ENCODE measurements at regions not wholly inside any gene's neighbourhood (a gene's known extent, or its start where the extent isn't known, plus 50 kb on each side); places are given as distances from the start of the nearest gene placed in this dataset.

DNA sequence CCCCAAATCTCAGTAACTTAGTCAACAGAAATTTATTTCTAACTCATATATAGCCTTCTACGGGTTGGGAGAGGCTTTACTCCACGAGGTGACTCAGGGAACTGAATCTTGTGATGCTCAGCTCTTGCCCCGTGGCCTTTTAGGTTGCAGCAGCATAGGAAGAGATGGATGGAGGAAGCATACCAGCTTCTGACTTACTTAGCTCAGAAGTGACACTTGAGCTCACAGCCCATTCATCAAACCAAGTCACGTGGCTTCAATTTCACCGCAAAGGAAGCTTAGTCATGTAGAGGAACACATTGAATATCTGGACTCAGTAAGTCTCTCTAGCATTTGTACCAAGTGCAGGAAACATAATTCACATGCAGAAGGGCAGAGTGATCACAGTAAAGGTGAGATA, 124.1 kb upstream of the KCNN2 start:
- DNase-seq (ENCODE audit: low spot score): no peak
- TF ChIP-seq, protein P1, sequence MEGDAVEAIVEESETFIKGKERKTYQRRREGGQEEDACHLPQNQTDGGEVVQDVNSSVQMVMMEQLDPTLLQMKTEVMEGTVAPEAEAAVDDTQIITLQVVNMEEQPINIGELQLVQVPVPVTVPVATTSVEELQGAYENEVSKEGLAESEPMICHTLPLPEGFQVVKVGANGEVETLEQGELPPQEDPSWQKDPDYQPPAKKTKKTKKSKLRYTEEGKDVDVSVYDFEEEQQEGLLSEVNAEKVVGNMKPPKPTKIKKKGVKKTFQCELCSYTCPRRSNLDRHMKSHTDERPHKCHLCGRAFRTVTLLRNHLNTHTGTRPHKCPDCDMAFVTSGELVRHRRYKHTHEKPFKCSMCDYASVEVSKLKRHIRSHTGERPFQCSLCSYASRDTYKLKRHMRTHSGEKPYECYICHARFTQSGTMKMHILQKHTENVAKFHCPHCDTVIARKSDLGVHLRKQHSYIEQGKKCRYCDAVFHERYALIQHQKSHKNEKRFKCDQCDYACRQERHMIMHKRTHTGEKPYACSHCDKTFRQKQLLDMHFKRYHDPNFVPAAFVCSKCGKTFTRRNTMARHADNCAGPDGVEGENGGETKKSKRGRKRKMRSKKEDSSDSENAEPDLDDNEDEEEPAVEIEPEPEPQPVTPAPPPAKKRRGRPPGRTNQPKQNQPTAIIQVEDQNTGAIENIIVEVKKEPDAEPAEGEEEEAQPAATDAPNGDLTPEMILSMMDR (IDR thresholded peaks at IDR 0.05; ENCODE audit: extremely low read depth, missing control alignments): no peak

DNA sequence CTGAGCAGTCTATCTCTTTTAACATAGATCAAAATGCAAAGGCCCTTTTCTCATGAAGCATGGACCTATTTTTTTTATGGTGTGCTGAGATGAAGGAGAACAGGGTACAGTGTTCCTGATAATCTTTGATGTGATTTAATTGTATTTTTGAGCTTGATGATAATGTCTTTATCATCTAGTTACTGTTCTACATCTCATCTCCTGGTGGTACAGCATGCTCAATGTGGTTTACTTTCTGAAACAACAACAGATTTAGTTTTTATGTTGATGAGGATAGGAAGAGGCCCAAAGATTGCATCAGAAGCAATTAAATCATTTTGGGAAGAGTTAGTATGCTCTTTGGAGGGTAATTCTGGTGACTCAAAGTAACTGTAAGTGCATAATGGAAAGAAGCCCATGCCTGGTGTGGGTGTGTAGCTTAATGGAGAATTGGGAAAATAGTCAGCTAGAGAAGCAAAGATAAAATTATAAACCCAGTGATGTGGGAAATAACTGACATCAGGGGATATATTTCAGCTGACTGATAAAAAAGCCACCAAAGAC, 123.0 kb upstream of the KCNN2 start:
- no peak for DNase-seq (ENCODE audit: low spot score)
- TF ChIP-seq, protein P1 (IDR thresholded peaks at IDR 0.05; ENCODE audit: extremely low read depth, missing control alignments): no peak

DNA sequence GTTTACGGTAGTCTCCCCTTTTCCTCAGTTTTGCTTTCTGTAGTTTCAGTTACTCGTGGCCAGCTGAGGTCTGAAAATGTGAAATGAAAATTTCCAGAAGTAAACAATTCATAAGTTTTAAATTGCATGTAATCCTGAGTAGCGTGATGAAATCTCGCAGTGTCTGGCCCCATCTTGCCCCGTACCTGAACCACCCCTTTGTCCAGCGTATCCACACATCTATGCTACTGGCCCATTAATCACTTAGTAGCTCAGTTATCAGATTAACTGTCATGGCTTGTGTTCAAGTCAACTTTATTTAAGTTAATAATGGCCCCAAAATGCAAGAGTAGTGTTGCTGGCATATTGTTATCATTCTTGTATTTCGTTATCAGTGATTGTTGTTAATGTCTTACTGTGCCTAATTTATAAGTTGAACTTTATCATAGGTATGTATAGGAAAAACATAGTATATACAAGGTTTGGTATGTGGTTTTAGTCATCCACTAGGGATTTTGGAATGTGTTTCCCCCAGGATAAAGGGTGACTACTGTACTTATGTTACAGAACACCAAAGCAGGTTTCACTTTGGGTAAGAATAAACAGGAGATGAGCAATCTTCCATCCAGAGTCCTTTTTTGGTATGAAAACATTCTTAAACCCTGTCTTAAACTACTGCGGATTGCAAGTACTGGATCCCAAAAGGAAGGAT, 118.4 kb upstream of the KCNN2 start:
- TF ChIP-seq, protein P1 (IDR thresholded peaks at IDR 0.05; ENCODE audit: extremely low read depth, missing control alignments): no peak
- DNase-seq (ENCODE audit: low spot score): no peak

DNA sequence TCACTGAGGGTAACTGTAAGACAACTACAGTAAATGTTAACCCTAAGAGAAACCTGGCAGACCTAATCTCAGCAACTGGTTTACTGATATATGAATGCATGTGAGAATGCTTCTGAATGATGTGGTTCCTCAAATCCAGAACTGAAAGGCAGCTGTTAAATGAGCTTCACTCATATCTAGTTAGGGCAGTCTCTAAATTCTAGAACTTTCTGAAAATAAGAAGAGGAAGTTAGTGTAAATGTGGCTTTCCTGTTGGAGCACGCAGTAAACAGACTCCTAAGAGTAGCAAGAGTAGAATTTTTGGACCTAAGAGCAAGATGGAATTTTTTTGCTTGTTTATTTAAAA, 117.9 kb upstream of the KCNN2 start:
- DNase-seq (ENCODE audit: low spot score): no peak
- TF ChIP-seq, protein P1 (IDR thresholded peaks at IDR 0.05; ENCODE audit: extremely low read depth, missing control alignments): no peak

DNA sequence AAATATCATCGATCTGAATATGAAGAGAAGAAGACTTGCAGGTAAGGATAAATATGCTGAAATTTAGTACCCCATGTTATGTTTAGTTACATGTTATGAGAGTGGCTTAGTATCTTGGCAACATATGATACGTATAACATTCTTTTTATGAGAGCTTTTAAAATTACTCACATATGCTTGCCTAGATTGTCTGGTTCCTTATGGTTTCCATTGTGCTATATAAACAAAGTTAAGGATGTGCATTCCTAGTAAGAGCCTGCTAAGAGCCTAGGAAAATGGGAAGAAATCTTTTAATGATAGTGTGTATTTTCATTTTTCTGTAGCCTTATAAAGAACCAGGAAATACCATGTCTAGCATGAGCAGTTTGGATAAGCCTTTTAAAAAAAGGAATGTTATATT, 112.0 kb upstream of the KCNN2 start:
- TF ChIP-seq, protein P1 (IDR thresholded peaks at IDR 0.05; ENCODE audit: extremely low read depth, missing control alignments): no peak

DNA sequence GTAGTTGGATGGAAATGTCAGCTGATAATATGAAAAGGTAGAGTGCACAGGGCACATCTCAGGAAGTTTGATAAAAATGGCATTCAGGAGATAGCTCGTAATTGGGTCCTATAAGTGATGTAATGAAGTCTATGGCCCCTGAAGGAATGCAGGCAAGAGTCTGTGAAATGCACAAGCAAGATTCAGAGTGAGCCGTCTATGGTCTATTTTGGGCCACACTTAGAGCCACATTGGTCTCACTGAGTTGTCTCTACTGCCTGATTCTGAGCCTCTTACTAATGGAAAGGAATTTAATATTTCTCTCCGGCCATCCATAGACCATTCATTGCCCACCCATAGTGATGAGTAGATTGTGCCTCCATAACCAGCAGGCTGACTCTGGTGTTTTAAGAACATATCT, 111.3 kb upstream of the KCNN2 start:
- DNase-seq (ENCODE audit: low spot score): no peak
- TF ChIP-seq, protein P1 (IDR thresholded peaks at IDR 0.05; ENCODE audit: extremely low read depth, missing control alignments): no peak

More for the DNA sequence above, 112.0 kb upstream of the KCNN2 start:
- no peak for DNase-seq (ENCODE audit: low spot score)

DNA sequence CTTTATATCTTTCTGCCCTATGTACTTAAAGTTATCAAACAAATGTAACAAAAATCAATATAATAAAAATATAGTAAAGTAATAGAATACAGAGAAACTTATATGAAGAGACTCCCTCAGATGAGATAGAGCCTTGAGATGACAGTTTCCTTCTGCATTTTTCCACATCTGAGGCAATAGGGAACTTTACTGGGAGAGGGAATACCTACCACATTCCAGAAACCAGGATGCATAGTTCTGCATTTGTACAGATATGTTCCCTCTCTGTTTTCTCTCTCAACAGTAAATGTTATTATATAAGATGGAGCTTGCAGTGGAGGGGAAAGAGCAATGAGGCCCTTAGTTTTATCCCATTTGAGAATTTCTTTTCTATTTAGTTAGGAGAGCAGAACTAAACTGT, 109.6 kb upstream of the KCNN2 start:
- no peak for DNase-seq (ENCODE audit: low spot score)
- TF ChIP-seq, protein P1 (IDR thresholded peaks at IDR 0.05; ENCODE audit: extremely low read depth, missing control alignments): no peak

All from GM20000 (cell line).